ENCODE measurements at regions not wholly inside any gene's neighbourhood (a gene's known extent, or its start where the extent isn't known, plus 50 kb on each side); places are given as distances from the start of the nearest gene placed in this dataset.

- H3K4me3 ChIP-seq, result no peak overlapping the region
- intact Hi-C loops (cut with DNase I), result no loop called here
- H3K4me1 ChIP-seq, result no peaks in the 10 kb centered on the region
- no peaks in the 10 kb centered on the region for H3K9me3 ChIP-seq
- H3K36me3 ChIP-seq, result no peaks in the 10 kb centered on the region
- ATAC-seq (no peak), DNase-seq (no peak)
- no peak for TF ChIP-seq CTCF (IDR thresholded peaks at IDR 0.05)
- no peak for TF ChIP-seq POLR2A (IDR thresholded peaks at IDR 0.05)
- no peak overlapping the region for H3K27ac ChIP-seq
- 24% methylated on average over 3 of the region's 4 CpGs for WGBS (ENCODE audit: insufficient coverage, low coverage, low lambda C conversion rate, missing lambda C conversion rate)
- H3K27me3 ChIP-seq, result no peaks in the 10 kb centered on the region
Observed at GRCh38 chr4:136573460-136573859, 958.8 kb downstream of the PCDH18 start.

- H3K4me3 ChIP-seq, result no peak overlapping the region
- ATAC-seq (no peak), DNase-seq (no peak)
- no peak for TF ChIP-seq CTCF (IDR thresholded peaks at IDR 0.05)
- TF ChIP-seq POLR2A (IDR thresholded peaks at IDR 0.05), result no peak
- H3K36me3 ChIP-seq, result no peaks in the 10 kb centered on the region
- H3K27ac ChIP-seq, result no peak overlapping the region
- WGBS (ENCODE audit: insufficient coverage, low coverage, low lambda C conversion rate, missing lambda C conversion rate), result 19% methylated on average over 3 of the region's 3 CpGs
- no peaks in the 10 kb centered on the region for H3K27me3 ChIP-seq
- H3K9me3 ChIP-seq, result no peaks in the 10 kb centered on the region
- intact Hi-C loops (cut with DNase I), result no loop called here
- no peaks in the 10 kb centered on the region for H3K4me1 ChIP-seq
Observed at GRCh38 chr4:136571315-136571714, 961.0 kb downstream of the PCDH18 start.

- ATAC-seq (no peak), DNase-seq (no peak)
- intact Hi-C loops (cut with DNase I), result no loop called here
- Histone ChIP-seq H3K9me3 (no peaks in the 10 kb centered on the region), H3K27ac (no peak overlapping the region), H3K4me3 (no peak overlapping the region), H3K36me3 (no peaks in the 10 kb centered on the region), H3K27me3 (no peaks in the 10 kb centered on the region), H3K4me1 (no peaks in the 10 kb centered on the region)
- WGBS (ENCODE audit: insufficient coverage, low coverage, low lambda C conversion rate, missing lambda C conversion rate), result 50% methylated on average over 1 of the region's 1 CpG
- no peak for TF ChIP-seq POLR2A (IDR thresholded peaks at IDR 0.05)
- TF ChIP-seq CTCF (IDR thresholded peaks at IDR 0.05), result no peak
Observed at GRCh38 chr4:136562834-136563233, 969.5 kb downstream of the PCDH18 start.

- H3K4me1 ChIP-seq, result no peaks in the 10 kb centered on the region
Observed at GRCh38 chr4:136558940-136559494, 973.3 kb downstream of the PCDH18 start.

More at GRCh38 chr4:136558940-136559494, 973.3 kb downstream of the PCDH18 start:
- intact Hi-C loops (cut with DNase I), result no loop called here
- H3K27me3 ChIP-seq, result no peaks in the 10 kb centered on the region
- DNase-seq, result no peak
- 31% methylated on average over 4 of the region's 4 CpGs for WGBS (ENCODE audit: insufficient coverage, low coverage, low lambda C conversion rate, missing lambda C conversion rate)
- H3K4me3 ChIP-seq, result no peak overlapping the region
- ATAC-seq, result no peak
- TF ChIP-seq CTCF (IDR thresholded peaks at IDR 0.05) (no peak), POLR2A (IDR thresholded peaks at IDR 0.05) (no peak)
- H3K9me3 ChIP-seq, result no peaks in the 10 kb centered on the region
- no peaks in the 10 kb centered on the region for H3K36me3 ChIP-seq
- no peak overlapping the region for H3K27ac ChIP-seq
